Bronchial epithelial cell (primary cell): ENCODE measurements at regions not wholly inside any gene's neighbourhood (a gene's known extent, or its start where the extent isn't known, plus 50 kb on each side); places are given as distances from the start of the nearest gene placed in this dataset.

Experiments
- DNase-seq: peaks from one replicate; pipeline ENCODE4 v3.0.0-alpha.2; 2010; ENCODE audit warnings: low read depth
- FAIRE-seq: peaks from 2 replicates; lab custom pipeline; 2011; peaks lifted over from hg19 to GRCh38; lab: Jason Lieb, UNC
- H3K27me3 ChIP-seq: 2 replicates; pipeline ENCODE4 v1.5.1; 2011; ENCODE audit warnings: low read length; ENCODE audit not compliant: control insufficient read depth, insufficient read depth
- H3K36me3 ChIP-seq: 2 replicates; pipeline ENCODE4 v1.5.1; 2011; ENCODE audit warnings: low read length; ENCODE audit not compliant: control insufficient read depth, insufficient read depth
- H3K4me3 ChIP-seq: 2 replicates; pipeline ENCODE4 v1.5.1; 2011; ENCODE audit warnings: mild to moderate bottlenecking, low read depth, low read length, control low read depth
- CTCF ChIP-seq: IDR thresholded peaks from 2 replicates; pipeline ENCODE4 v1.5.1; 2011; ENCODE audit warnings: mild to moderate bottlenecking, moderate library complexity, low read length, control low read depth, inconsistent platforms; ENCODE audit not compliant: insufficient read depth, severe bottlenecking

DNA sequence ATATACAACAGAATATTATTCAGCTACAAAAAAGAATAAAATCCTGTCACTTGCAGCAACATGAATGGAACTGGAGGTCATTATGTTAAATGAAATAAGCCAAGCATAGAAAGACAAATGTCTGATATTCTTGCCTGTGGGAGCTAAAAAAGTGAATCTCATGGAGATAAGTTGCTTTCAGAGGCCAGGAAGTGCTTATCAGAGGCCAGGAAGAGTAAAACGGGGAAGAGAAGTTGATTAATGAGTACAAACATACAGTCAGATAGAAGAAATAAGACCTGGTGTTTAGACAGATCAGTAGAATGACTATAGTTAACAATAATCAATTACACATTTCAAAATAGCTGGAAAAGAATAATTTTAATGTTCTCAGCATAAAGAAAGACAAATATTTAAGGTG, 54.4 kb upstream of the CPHXL start:
- Histone ChIP-seq H3K27me3 (no peaks in the 10 kb centered on the region), H3K36me3 (no peaks in the 10 kb centered on the region), H3K4me3 (no peak overlapping the region)
- FAIRE-seq (no peak), DNase-seq (no peak)
- no peak for TF ChIP-seq CTCF

DNA sequence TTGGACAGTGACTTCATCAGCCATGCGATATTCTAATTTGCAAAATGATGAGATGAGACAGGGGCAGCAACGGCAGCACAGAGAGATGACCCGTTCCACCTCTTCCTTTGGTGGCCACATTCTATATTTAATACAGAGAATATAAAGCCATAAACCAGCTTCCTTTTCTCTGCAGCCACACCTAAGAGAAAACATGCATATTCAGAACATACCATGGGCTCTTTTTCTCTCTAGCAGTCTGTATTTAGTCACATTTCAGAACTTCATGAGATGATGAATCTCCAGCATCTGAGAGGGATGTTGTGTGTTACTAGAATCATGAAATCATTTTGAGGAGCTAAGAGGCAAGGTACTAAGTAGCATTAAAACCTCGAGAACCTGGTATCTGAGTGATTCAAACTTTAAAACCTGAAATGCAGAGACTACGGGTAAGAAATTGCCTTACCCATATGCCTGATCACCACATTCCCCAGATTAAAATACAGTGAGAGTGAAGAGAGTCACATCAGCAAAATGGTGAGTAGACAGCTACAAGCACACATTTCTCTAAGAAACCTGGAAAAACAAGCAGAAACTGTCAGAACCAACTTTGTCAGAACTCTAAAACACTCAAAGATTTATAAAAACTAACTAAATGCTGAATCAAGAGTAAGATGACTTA, 55.5 kb upstream of the CPHXL start:
- FAIRE-seq: no peak
- H3K4me3 ChIP-seq: no peak overlapping the region
- H3K27me3 ChIP-seq: no peaks in the 10 kb centered on the region
- no peak for DNase-seq
- no peaks in the 10 kb centered on the region for H3K36me3 ChIP-seq
- TF ChIP-seq CTCF: no peak

DNA sequence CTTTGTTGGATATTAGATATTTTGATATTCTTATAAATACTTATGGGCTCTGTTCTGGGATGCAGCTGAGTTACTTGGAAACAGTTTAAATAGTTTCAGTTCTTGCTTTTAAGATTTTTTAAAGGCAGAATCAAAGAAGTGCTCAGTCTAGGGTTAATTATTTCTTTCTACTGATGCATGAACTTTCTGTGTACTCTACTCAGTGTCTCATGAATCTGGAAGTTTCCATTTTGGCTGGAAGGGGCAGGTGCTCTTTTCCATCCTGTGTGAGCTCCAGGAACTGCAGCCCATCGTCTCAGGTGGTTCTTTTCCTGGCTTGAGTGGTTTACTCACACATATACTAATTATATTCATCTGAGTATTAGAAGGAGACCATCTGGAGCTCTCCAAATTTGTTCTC, 61.1 kb upstream of the CPHXL start:
- no peaks in the 10 kb centered on the region for H3K36me3 ChIP-seq
- no peaks in the 10 kb centered on the region for H3K27me3 ChIP-seq
- no peak for TF ChIP-seq CTCF
- FAIRE-seq: no peak
- H3K4me3 ChIP-seq: no peak overlapping the region
- DNase-seq: no peak

DNA sequence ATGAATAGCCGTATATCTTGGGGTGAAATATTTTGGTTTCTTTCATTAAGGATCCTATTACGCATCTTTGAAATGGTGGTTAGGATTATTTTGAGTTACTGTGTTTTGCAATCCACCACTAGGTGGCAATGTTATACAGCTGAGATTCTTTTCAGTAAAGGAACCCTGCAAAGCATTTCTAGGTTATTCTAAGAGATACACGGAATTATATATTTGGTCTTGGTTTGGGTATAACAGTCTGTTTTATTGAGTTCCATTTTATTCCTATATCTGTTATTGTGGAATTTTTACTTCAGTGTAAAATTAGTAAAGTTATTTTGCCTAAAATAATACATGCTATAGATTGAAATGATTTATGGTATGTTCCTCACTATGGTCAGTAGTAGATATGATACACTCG, 62.9 kb upstream of the CPHXL start:
- peak; percentile 53 for TF ChIP-seq CTCF
- FAIRE-seq (no peak), DNase-seq (peak; percentile 45)
- Histone ChIP-seq H3K27me3 (no peaks in the 10 kb centered on the region), H3K36me3 (no peaks in the 10 kb centered on the region), H3K4me3 (no peak overlapping the region)

GRCh38 chr16:75792771-75793492, 66.6 kb upstream of the CPHXL start:
- DNase-seq: no peak
- no peak for TF ChIP-seq CTCF

More at GRCh38 chr16:75792771-75793492, 66.6 kb upstream of the CPHXL start:
- FAIRE-seq: no peak
- Histone ChIP-seq H3K27me3 (no peaks in the 10 kb centered on the region), H3K4me3 (no peak overlapping the region), H3K36me3 (no peaks in the 10 kb centered on the region)
